NCI-H2196 (cell line): ENCODE measurements at regions not wholly inside any gene's neighbourhood (a gene's known extent, or its start where the extent isn't known, plus 50 kb on each side); places are given as distances from the start of the nearest gene placed in this dataset.
"Not testable (repeated sequence)": the region's sequence is repeated elsewhere in the genome, so short reads cannot be mapped to it uniquely, and the experiment has no call there.

ENCODE experiments used
- DNase-seq: peaks from one replicate; lab custom pipeline; 2025; ENCODE audit not compliant: unreplicated experiment; lab: John Stamatoyannopoulos, UW

GRCh38 chr4:189129044-189129694, 811.5 kb upstream of the FRG1 start:
- DNase-seq, result no peak

GRCh38 chr4:189131118-189131517, 809.6 kb upstream of the FRG1 start:
- DNase-seq, result no peak

- DNase-seq, result no peak
Measured at GRCh38 chr4:189136462-189136861, 804.2 kb upstream of the FRG1 start.

GRCh38 chr4:189143263-189143952, 797.3 kb upstream of the FRG1 start:
- no peak for DNase-seq

GRCh38 chr4:189147005-189147929, 793.4 kb upstream of the FRG1 start:
- no peak for DNase-seq

GRCh38 chr4:189155083-189155482, 785.6 kb upstream of the FRG1 start:
- not testable (repeated sequence) for DNase-seq

- DNase-seq, result no peak
Measured at GRCh38 chr4:189162073-189162789, 778.4 kb upstream of the FRG1 start.

GRCh38 chr4:189162888-189163287, 777.8 kb upstream of the FRG1 start:
- DNase-seq, result no peak

GRCh38 chr4:189176002-189176401, 764.7 kb upstream of the FRG1 start:
- no peak for DNase-seq

GRCh38 chr4:189177130-189177529, 763.5 kb upstream of the FRG1 start:
- no peak for DNase-seq

- no peak for DNase-seq
Measured at GRCh38 chr4:189178125-189178746, 762.4 kb upstream of the FRG1 start.

- DNase-seq, result no peak
Measured at GRCh38 chr4:189185810-189186432, 754.8 kb upstream of the FRG1 start.

- DNase-seq, result no peak
Measured at GRCh38 chr4:189187531-189188052, 753.1 kb upstream of the FRG1 start.

GRCh38 chr4:189198624-189199023, 742.0 kb upstream of the FRG1 start:
- DNase-seq, result no peak

GRCh38 chr4:189200353-189200752, 740.3 kb upstream of the FRG1 start:
- no peak for DNase-seq

GRCh38 chr4:189202182-189202868, 738.3 kb upstream of the FRG1 start:
- DNase-seq, result peak; percentile 11

- DNase-seq, result no peak
Measured at GRCh38 chr4:189202869-189203271, 737.8 kb upstream of the FRG1 start.

- no peak for DNase-seq
Measured at GRCh38 chr4:189204616-189205015, 736.1 kb upstream of the FRG1 start.

- no peak for DNase-seq
Measured at GRCh38 chr4:189206953-189207352, 733.7 kb upstream of the FRG1 start.
